ENCODE measurements at regions not wholly inside any gene's neighbourhood (a gene's known extent, or its start where the extent isn't known, plus 50 kb on each side); places are given as distances from the start of the nearest gene placed in this dataset.
"Not testable (repeated sequence)": the region's sequence is repeated elsewhere in the genome, so short reads cannot be mapped to it uniquely, and the experiment has no call there.

- DNase-seq (ENCODE audit: low spot score) = no peak
Measured at GRCh38 chr4:43435291-43435690, 542.8 kb downstream of the GRXCR1 start.

- DNase-seq (ENCODE audit: low spot score) = no peak
Measured at GRCh38 chr4:43452948-43453347, 560.4 kb downstream of the GRXCR1 start.

GRCh38 chr4:43456383-43456782, 563.9 kb downstream of the GRXCR1 start:
- no peak for DNase-seq (ENCODE audit: low spot score)

GRCh38 chr4:43457866-43458265, 565.4 kb downstream of the GRXCR1 start:
- DNase-seq (ENCODE audit: low spot score) = no peak

GRCh38 chr4:43458293-43458692, 565.8 kb downstream of the GRXCR1 start:
- DNase-seq (ENCODE audit: low spot score) = no peak

- no peak for DNase-seq (ENCODE audit: low spot score)
Measured at GRCh38 chr4:43471950-43472349, 579.4 kb downstream of the GRXCR1 start.

GRCh38 chr4:43481526-43481925, 589.0 kb downstream of the GRXCR1 start:
- no peak for DNase-seq (ENCODE audit: low spot score)

GRCh38 chr4:43485196-43485595, 592.7 kb downstream of the GRXCR1 start:
- DNase-seq (ENCODE audit: low spot score) = no peak

- no peak for DNase-seq (ENCODE audit: low spot score)
Measured at GRCh38 chr4:43496188-43496587, 603.7 kb downstream of the GRXCR1 start.

GRCh38 chr4:43496602-43497001, 604.1 kb downstream of the GRXCR1 start:
- DNase-seq (ENCODE audit: low spot score) = no peak

- DNase-seq (ENCODE audit: low spot score) = not testable (repeated sequence)
Measured at GRCh38 chr4:43505823-43506222, 613.3 kb downstream of the GRXCR1 start.

- DNase-seq (ENCODE audit: low spot score) = no peak
Measured at GRCh38 chr4:43512253-43512652, 619.7 kb downstream of the GRXCR1 start.

GRCh38 chr4:43525646-43526045, 633.1 kb downstream of the GRXCR1 start:
- DNase-seq (ENCODE audit: low spot score) = no peak

GRCh38 chr4:43547561-43547960, 655.0 kb downstream of the GRXCR1 start:
- no peak for DNase-seq (ENCODE audit: low spot score)

GRCh38 chr4:43550981-43551627, 658.6 kb downstream of the GRXCR1 start:
- no peak for DNase-seq (ENCODE audit: low spot score)

GRCh38 chr4:43556262-43556661, 663.7 kb downstream of the GRXCR1 start:
- no peak for DNase-seq (ENCODE audit: low spot score)

GRCh38 chr4:43560047-43560446, 667.5 kb downstream of the GRXCR1 start:
- DNase-seq (ENCODE audit: low spot score) = no peak

GRCh38 chr4:43564107-43564506, 671.6 kb downstream of the GRXCR1 start:
- no peak for DNase-seq (ENCODE audit: low spot score)

GRCh38 chr4:43564591-43564990, 672.1 kb downstream of the GRXCR1 start:
- DNase-seq (ENCODE audit: low spot score) = no peak

- no peak for DNase-seq (ENCODE audit: low spot score)
Measured at GRCh38 chr4:43567644-43568043, 675.1 kb downstream of the GRXCR1 start.

- DNase-seq (ENCODE audit: low spot score) = no peak
Measured at GRCh38 chr4:43586813-43587212, 694.3 kb downstream of the GRXCR1 start.

- no peak for DNase-seq (ENCODE audit: low spot score)
Measured at GRCh38 chr4:43587758-43588157, 695.2 kb downstream of the GRXCR1 start.

- DNase-seq (ENCODE audit: low spot score) = no peak
Measured at GRCh38 chr4:43607400-43607799, 714.9 kb downstream of the GRXCR1 start.

- DNase-seq (ENCODE audit: low spot score) = no peak
Measured at GRCh38 chr4:43607827-43608461, 715.4 kb downstream of the GRXCR1 start.
